Osteoblast (primary cell): ENCODE measurements at regions not wholly inside any gene's neighbourhood (a gene's known extent, or its start where the extent isn't known, plus 50 kb on each side); places are given as distances from the start of the nearest gene placed in this dataset.

Source experiments
- DNase-seq: peaks from one replicate; pipeline ENCODE4 v3.0.0; 2011; ENCODE audit warnings: low spot score, mixed read lengths; ENCODE audit not compliant: insufficient read length; ENCODE audit errors: missing footprints
- H2AFZ ChIP-seq: 2 replicates; pipeline ENCODE4 v1.6.0; 2011; ENCODE audit warnings: mild to moderate bottlenecking, low read length
- H3K27ac ChIP-seq: 2 replicates; pipeline ENCODE4 v1.5.1; 2011; ENCODE audit warnings: mild to moderate bottlenecking, low read depth, low read length, moderate library complexity
- H3K27me3 ChIP-seq: 2 replicates; pipeline ENCODE4 v1.6.0; 2012; ENCODE audit warnings: mild to moderate bottlenecking, control low read depth, inconsistent platforms, low read length, moderate library complexity; ENCODE audit not compliant: insufficient read depth
- H3K36me3 ChIP-seq: 2 replicates; pipeline ENCODE4 v1.5.1; 2011; ENCODE audit warnings: mild to moderate bottlenecking, low read length, control low read depth, moderate library complexity; ENCODE audit not compliant: insufficient read depth
- H3K4me1 ChIP-seq: 2 replicates; pipeline ENCODE4 v1.5.1; 2011; ENCODE audit warnings: mild to moderate bottlenecking, low read length, control low read depth, moderate library complexity; ENCODE audit not compliant: insufficient read depth
- H3K4me2 ChIP-seq: 2 replicates; pipeline ENCODE4 v1.6.0; 2011; ENCODE audit warnings: mild to moderate bottlenecking, low read length; ENCODE audit not compliant: insufficient read depth
- H3K4me3 ChIP-seq: fragments of 200-600 bp; sonication (generic); 3 replicates; pipeline ENCODE4 v1.5.1; 2012; ENCODE audit warnings: mild to moderate bottlenecking, low read length, inconsistent platforms; ENCODE audit not compliant: insufficient read depth
- H3K79me2 ChIP-seq: 2 replicates; pipeline ENCODE4 v1.6.0; 2012; ENCODE audit warnings: mild to moderate bottlenecking, low read length, control low read depth, inconsistent platforms; ENCODE audit not compliant: insufficient read depth
- H3K9me3 ChIP-seq: 2 replicates; pipeline ENCODE4 v1.5.1; 2011; ENCODE audit warnings: low read depth, low read length, control low read depth
- H4K20me1 ChIP-seq: 2 replicates; pipeline ENCODE4 v1.6.0; 2012; ENCODE audit warnings: mild to moderate bottlenecking, low read length, control low read depth; ENCODE audit not compliant: insufficient read depth
- CTCF ChIP-seq: IDR thresholded peaks from 2 replicates; pipeline ENCODE4 v1.5.1; 2011; ENCODE audit warnings: mild to moderate bottlenecking, low read depth, low read length, moderate library complexity; ENCODE audit errors: extremely low read depth

DNA sequence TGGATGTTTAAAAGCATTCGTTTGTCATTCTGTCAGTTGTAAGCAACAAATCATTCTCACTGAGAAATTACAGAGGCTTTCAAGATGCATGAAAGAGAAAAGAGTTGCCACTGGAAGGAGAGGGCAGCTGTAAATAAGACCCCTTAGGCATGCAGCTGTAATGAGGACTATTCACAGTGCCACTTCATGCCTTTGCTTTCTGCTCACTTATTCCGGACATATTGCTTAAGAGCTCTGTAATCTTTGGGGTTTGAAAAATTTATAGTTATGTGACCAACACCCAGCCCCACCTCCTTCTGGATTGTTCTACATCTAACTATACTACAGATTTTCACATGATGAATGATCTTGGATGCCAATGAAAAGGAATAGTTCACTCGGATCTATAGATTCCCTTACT, 194.8 kb upstream of the DCN start:
- H3K36me3 ChIP-seq: no peaks in the 10 kb centered on the region
- no peaks in the 10 kb centered on the region for H3K9me3 ChIP-seq
- no peak overlapping the region for H3K27ac ChIP-seq
- peaks cover 5% of the 10 kb centered on the region for H3K4me1 ChIP-seq
- no peaks in the 10 kb centered on the region for H3K79me2 ChIP-seq
- peak overlapping the region; percentile 3 for H2AFZ ChIP-seq
- no peak overlapping the region for H3K4me3 ChIP-seq
- H3K27me3 ChIP-seq: no peaks in the 10 kb centered on the region
- no peak overlapping the region for H3K4me2 ChIP-seq
- H4K20me1 ChIP-seq: no peaks in the 10 kb centered on the region
- DNase-seq: no peak
- TF ChIP-seq CTCF: no peak

GRCh38 chr12:91373086-91373485, 190.5 kb upstream of the DCN start:
- Histone ChIP-seq H3K4me1 (no peaks in the 10 kb centered on the region), H2AFZ (no peak overlapping the region), H3K4me3 (no peak overlapping the region), H3K79me2 (no peaks in the 10 kb centered on the region), H3K4me2 (no peak overlapping the region), H3K9me3 (no peaks in the 10 kb centered on the region), H4K20me1 (no peaks in the 10 kb centered on the region), H3K36me3 (no peaks in the 10 kb centered on the region), H3K27ac (no peak overlapping the region), H3K27me3 (no peaks in the 10 kb centered on the region)
- no peak for TF ChIP-seq CTCF
- DNase-seq: no peak

DNA sequence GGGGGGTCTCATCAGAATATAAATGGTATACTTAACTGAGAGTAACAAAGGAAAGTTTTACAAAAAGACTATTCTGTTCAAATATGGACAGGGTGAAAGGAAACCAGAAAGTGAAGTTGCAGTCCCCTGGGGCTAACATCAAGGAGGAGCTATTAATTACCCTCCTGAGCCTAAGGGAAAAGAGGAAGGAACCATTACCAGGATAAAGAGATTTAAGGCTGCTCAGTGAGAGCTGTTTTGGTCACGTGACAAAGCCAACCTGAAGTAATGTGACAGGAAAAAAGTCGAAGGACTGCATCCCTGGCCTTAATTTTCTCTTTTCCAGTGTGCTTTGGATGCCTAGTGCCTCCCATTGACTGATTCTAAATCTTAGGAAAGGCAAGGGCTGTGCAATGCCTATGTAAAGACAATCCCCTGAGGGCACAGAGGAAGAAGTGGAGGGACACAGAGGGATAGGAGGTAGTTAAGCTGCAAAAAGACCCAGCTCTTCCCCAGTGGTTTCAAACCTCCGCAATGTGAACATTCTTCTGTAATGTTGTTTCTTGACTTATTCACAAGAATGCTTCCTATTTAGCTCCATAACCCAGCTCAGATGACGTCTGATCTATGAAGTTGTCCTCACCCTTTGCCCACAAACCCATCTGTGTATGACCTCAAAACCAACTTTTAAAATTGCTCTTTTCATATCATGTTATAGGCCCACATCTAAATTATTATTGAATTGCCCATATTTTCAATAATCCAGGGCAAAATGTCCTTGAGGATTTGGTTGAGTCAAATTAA, 187.7 kb upstream of the DCN start:
- no peaks in the 10 kb centered on the region for H3K36me3 ChIP-seq
- no peaks in the 10 kb centered on the region for H3K4me1 ChIP-seq
- H3K4me2 ChIP-seq: no peak overlapping the region
- no peak overlapping the region for H3K27ac ChIP-seq
- H3K27me3 ChIP-seq: no peaks in the 10 kb centered on the region
- no peaks in the 10 kb centered on the region for H3K79me2 ChIP-seq
- no peak overlapping the region for H2AFZ ChIP-seq
- no peak for DNase-seq
- H4K20me1 ChIP-seq: no peaks in the 10 kb centered on the region
- no peak for TF ChIP-seq CTCF
- no peaks in the 10 kb centered on the region for H3K9me3 ChIP-seq
- no peak overlapping the region for H3K4me3 ChIP-seq

DNA sequence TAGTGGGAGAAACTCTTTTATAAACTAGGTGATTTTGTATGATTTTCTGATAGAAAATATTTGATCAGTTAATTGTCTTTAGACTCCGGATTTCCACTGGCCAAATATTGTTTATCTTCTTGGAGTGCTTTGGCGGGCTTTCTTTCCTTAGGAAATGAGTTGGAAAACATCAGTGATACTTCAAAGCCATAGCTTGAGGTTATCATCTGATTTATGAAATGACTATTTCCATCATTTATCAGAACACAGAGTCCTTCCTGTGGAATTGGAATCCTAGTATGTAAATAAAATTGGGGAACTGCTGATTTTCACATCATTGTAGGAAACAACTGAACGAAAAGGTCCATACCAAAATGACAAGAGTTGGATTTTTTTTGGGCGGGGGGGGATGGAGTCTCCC, 186.0 kb upstream of the DCN start:
- H3K36me3 ChIP-seq: no peaks in the 10 kb centered on the region
- H3K9me3 ChIP-seq: no peaks in the 10 kb centered on the region
- DNase-seq: no peak
- no peak overlapping the region for H3K4me3 ChIP-seq
- no peaks in the 10 kb centered on the region for H3K79me2 ChIP-seq
- TF ChIP-seq CTCF: no peak
- no peak overlapping the region for H2AFZ ChIP-seq
- H4K20me1 ChIP-seq: no peaks in the 10 kb centered on the region
- no peak overlapping the region for H3K27ac ChIP-seq
- no peaks in the 10 kb centered on the region for H3K4me1 ChIP-seq
- H3K4me2 ChIP-seq: no peak overlapping the region
- no peaks in the 10 kb centered on the region for H3K27me3 ChIP-seq
